GM12874 (cell line): ENCODE measurements at regions not wholly inside any gene's neighbourhood (a gene's known extent, or its start where the extent isn't known, plus 50 kb on each side); places are given as distances from the start of the nearest gene placed in this dataset.

Experiments
- CTCF ChIP-seq: IDR thresholded peaks from 2 replicates; pipeline ENCODE4 v1.5.1; 2011; ENCODE audit warnings: low read depth, mild to moderate bottlenecking, control low read depth, low read length, moderate library complexity; ENCODE audit not compliant: insufficient read depth

- TF ChIP-seq CTCF: no peak
Observed at GRCh38 chr10:29840516-29841276, 205.9 kb upstream of the SVIL start.

GRCh38 chr10:29839826-29840515 is 205.2 kb upstream of the SVIL start:
- no peak for TF ChIP-seq CTCF

GRCh38 chr10:29838539-29838938 is 203.8 kb upstream of the SVIL start:
- no peak for TF ChIP-seq CTCF

- TF ChIP-seq CTCF: no peak
Observed at GRCh38 chr10:29837586-29837985, 202.8 kb upstream of the SVIL start.

- TF ChIP-seq CTCF: no peak
Observed at GRCh38 chr10:29836396-29836795, 201.6 kb upstream of the SVIL start.

- TF ChIP-seq CTCF: no peak
Observed at GRCh38 chr10:29835055-29835454, 200.3 kb upstream of the SVIL start.

GRCh38 chr10:29830531-29831512 is 196.1 kb upstream of the SVIL start:
- no peak for TF ChIP-seq CTCF
